ENCODE measurements at regions not wholly inside any gene's neighbourhood (a gene's known extent, or its start where the extent isn't known, plus 50 kb on each side); places are given as distances from the start of the nearest gene placed in this dataset.

DNA sequence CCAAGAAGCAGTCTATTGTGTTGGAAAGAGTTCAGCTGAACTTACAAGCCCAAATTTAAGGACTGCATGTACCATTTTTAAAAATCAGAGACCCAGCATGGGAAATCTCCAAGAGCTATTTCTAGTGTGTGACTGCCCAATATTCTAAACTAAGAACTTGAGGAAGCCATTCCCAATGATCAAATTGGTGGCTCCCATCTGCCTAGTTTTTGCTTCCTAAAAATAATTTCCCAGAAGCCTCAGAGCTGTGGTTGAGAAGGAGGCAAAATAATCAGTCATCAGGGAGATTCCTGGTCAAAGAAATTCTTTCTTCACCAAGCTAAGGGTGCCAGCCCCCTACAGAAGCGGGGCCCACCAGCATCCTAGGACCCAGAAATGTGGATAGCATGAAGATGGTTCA lies 176.1 kb upstream of the CDH5 start:
- no peaks in the 10 kb centered on the region for H3K36me3 ChIP-seq
- DNase-seq, result no peak
- TF ChIP-seq POLR2A (IDR thresholded peaks at IDR 0.05) (no peak), POLR2AphosphoS5 (IDR thresholded peaks at IDR 0.05) (no peak), EP300 (IDR thresholded peaks at IDR 0.05) (no peak)
- TF ChIP-seq, protein P1, sequence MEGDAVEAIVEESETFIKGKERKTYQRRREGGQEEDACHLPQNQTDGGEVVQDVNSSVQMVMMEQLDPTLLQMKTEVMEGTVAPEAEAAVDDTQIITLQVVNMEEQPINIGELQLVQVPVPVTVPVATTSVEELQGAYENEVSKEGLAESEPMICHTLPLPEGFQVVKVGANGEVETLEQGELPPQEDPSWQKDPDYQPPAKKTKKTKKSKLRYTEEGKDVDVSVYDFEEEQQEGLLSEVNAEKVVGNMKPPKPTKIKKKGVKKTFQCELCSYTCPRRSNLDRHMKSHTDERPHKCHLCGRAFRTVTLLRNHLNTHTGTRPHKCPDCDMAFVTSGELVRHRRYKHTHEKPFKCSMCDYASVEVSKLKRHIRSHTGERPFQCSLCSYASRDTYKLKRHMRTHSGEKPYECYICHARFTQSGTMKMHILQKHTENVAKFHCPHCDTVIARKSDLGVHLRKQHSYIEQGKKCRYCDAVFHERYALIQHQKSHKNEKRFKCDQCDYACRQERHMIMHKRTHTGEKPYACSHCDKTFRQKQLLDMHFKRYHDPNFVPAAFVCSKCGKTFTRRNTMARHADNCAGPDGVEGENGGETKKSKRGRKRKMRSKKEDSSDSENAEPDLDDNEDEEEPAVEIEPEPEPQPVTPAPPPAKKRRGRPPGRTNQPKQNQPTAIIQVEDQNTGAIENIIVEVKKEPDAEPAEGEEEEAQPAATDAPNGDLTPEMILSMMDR (IDR thresholded peaks at IDR 0.05), result no peak
- no peaks in the 10 kb centered on the region for H3K9me3 ChIP-seq
- no peaks in the 10 kb centered on the region for H3K27me3 ChIP-seq
- no peak overlapping the region for H3K4me3 ChIP-seq
- no peak overlapping the region for H3K27ac ChIP-seq
- 40 to 74% methylated on average over 1 of the region's 1 CpG for WGBS, 2 donors
- peaks cover 0 to 5% (median 0%) of the 10 kb centered on the region in 4 donors for H3K4me1 ChIP-seq
- intact Hi-C loops (cut with DNase I), result no loop called here

DNA sequence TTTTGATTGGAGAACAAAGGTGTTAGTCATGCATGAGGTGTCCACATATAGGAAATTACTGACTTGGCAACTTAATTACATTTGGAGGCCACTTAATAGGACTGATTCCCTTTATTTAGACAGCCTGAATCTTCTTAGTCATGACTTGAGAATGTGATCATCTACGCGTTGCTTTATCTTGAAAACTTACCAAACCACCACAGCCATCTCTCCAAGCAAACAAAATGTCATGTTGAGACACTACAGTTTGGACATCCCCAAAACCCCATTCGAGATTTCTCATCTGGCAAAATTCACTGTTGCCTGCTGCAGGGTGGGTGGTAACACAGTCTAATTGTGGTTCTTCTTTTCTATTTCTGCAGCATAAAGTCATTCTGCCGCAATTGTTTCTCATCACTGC lies 176.5 kb upstream of the CDH5 start:
- no peaks in the 10 kb centered on the region for H3K9me3 ChIP-seq
- H3K27ac ChIP-seq, result no peak overlapping the region
- H3K36me3 ChIP-seq, result no peaks in the 10 kb centered on the region
- H3K27me3 ChIP-seq, result no peaks in the 10 kb centered on the region
- peaks cover 0 to 5% (median 0%) of the 10 kb centered on the region in 4 donors for H3K4me1 ChIP-seq
- intact Hi-C loops (cut with DNase I), result no loop called here
- no peak overlapping the region for H3K4me3 ChIP-seq
- DNase-seq, result no peak
- 63 to 76% methylated on average over 4 of the region's 4 CpGs for WGBS, 2 donors
- TF ChIP-seq EP300 (IDR thresholded peaks at IDR 0.05) (no peak), POLR2A (IDR thresholded peaks at IDR 0.05) (no peak), POLR2AphosphoS5 (IDR thresholded peaks at IDR 0.05) (no peak)
- TF ChIP-seq, protein P1 (IDR thresholded peaks at IDR 0.05), result no peak

DNA sequence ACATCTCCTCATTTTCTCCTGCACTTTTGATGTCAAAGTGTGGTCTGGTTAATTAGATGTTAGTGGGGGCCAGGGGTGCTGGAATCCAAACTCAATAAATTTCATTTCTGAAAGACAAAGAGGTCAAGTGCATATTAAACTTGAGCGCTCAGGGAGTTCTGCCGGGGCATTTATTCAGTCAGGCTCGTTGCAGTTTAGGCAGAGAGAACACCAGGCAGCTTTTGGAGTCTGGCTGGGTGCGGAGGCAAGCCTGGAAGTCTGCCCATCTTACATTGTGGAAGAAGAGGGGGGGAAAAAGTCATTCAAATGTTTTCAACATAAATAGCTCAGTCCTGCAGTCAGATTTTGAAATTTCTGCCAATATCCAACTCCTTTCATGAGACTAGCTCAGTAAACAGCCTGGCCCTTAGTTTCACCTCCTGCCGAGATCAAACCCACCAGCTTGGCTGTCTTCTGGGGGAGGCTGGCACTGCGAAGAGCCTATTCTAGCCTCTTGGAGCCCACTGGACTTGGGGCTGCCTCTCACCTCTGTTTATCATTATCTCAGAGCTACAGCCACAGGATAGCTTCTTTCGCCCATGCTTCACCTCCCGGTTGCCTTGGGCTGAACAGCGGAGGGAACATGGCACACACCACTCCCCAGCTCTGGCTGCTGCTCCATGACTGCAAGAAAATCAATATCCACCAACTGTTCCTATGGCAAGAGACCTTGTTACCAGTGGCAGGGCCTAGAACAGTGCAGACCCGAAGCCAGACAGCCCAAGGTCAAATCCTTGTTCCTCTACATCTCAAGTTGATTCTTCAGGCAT lies 177.4 kb upstream of the CDH5 start:
- H3K4me3 ChIP-seq, result no peak overlapping the region
- no peaks in the 10 kb centered on the region for H3K36me3 ChIP-seq
- H3K27ac ChIP-seq, result peak overlapping the region in 3 of 4 donors; percentile 15 to 38 (median 27)
- no peaks in the 10 kb centered on the region for H3K9me3 ChIP-seq
- 71 to 73% methylated on average over 10 of the region's 10 CpGs for WGBS, 2 donors
- H3K4me1 ChIP-seq, result peaks cover 0 to 5% (median 0%) of the 10 kb centered on the region in 4 donors
- H3K27me3 ChIP-seq, result no peaks in the 10 kb centered on the region
- DNase-seq, result no peak
- TF ChIP-seq POLR2A (IDR thresholded peaks at IDR 0.05), result no peak
- TF ChIP-seq, protein P1 (IDR thresholded peaks at IDR 0.05), result no peak
- no peak for TF ChIP-seq EP300 (IDR thresholded peaks at IDR 0.05)
- no peak for TF ChIP-seq POLR2AphosphoS5 (IDR thresholded peaks at IDR 0.05)
- intact Hi-C loops (cut with DNase I), result no loop called here

DNA sequence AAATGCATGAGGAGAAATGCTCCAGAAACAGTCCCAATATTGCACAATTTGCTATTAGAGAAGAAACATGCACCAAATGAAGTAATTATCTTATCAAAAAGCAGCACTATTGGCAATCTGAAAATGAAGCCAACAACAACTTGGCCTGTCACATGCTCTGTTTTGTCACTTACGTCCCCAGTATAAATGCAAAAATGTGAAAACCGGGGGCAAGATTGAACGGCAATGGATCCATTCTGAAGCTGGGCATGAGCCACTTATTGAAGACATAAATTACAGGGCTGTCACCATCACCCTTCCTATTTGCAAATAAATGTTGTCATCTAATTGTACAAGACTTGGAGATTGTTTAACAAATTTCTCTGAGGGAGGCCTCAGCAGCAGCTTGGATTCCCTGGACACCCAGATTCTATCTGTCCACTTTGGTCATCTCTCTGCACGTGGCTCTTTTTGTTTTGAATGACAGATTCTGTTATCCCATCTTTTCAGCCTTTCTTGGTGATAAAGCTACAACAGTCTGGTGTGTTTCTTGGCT lies 180.2 kb upstream of the CDH5 start:
- Histone ChIP-seq H3K4me1 (peaks cover 0 to 5% (median 0%) of the 10 kb centered on the region in 4 donors), H3K27ac (no peak overlapping the region), H3K27me3 (no peaks in the 10 kb centered on the region), H3K9me3 (no peaks in the 10 kb centered on the region), H3K36me3 (no peaks in the 10 kb centered on the region), H3K4me3 (no peak overlapping the region)
- 69 to 81% methylated on average over 4 of the region's 4 CpGs for WGBS, 2 donors
- DNase-seq, result no peak
- TF ChIP-seq, protein P1 (IDR thresholded peaks at IDR 0.05), result no peak
- TF ChIP-seq EP300 (IDR thresholded peaks at IDR 0.05) (no peak), POLR2A (IDR thresholded peaks at IDR 0.05) (no peak), POLR2AphosphoS5 (IDR thresholded peaks at IDR 0.05) (no peak)
- intact Hi-C loops (cut with DNase I), result no loop called here
